EH (cell line): ENCODE measurements at regions not wholly inside any gene's neighbourhood (a gene's known extent, or its start where the extent isn't known, plus 50 kb on each side); places are given as distances from the start of the nearest gene placed in this dataset.

ENCODE experiments used
- DNase-seq: peaks from one replicate; pipeline ENCODE4 v3.0.0-alpha.2; 2015; ENCODE audit warnings: low read depth

- DNase-seq, result no peak
These were observed 65.8 kb upstream of the PDE4D start for GRCh38 chr5:59959330-59959729.

- DNase-seq, result peak; percentile 10
These were observed 62.7 kb upstream of the PDE4D start for GRCh38 chr5:59956130-59956783.

GRCh38 chr5:59955241-59955640 lies 61.7 kb upstream of the PDE4D start:
- DNase-seq, result no peak

DNA sequence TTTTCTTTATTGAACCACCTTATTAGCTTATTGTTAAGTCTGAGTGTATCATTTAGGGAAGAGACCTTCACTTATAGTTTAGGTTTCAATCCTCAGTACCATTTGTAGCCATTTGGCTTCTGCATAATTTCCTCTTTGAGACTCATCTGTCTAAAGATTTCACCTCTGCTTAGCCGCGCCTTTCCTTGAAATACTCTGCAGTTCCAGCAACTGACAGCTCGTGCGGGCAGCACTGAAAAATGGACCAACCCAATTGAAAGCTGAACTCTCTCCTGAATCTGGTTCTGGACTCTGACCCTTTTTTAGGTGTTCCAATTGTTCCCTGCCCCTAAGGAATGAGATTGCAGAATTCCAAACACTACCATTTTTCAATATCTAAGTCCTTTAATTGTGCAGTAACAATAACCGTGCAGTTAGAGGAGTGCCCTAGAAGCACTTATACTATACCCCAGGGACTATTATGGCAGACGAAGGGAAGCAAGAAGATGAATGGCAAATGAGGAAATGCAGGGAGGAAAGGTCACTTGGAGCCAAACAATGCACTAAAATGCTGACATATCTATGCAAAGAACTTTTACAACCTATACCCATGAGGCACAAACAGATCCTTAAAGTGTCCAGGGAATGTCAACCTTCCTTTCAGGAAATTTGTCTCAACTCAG lies 50.1 kb upstream of the PDE4D start:
- DNase-seq, result no peak
